ENCODE measurements at regions not wholly inside any gene's neighbourhood (a gene's known extent, or its start where the extent isn't known, plus 50 kb on each side); places are given as distances from the start of the nearest gene placed in this dataset.

DNA sequence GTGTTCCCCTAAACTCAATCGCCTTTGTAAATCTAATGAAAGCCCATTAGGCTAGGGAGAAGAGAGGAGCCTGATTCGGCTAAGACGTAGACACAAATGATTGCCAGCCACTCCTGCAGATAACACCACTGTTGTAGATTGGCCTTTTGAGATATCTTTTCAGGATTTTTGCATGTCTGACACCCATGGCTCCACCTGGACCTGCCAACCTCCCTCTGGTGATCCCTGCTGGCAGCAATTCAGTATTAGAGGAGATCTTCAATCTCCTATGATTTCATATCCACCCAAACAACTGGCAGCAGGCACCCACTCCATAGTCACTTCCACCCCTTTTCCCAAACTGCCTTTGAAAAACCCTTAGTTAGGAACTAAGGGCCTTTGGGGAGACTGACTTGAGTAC lies 191.9 kb upstream of the UBL3 start:
- Histone ChIP-seq H3K9me3 (ENCODE audit: control insufficient read depth in 1 of 2, insufficient read depth in 1 of 2, low read length in 2 of 2) (no peaks in the 10 kb centered on the region), H3K27me3 (ENCODE audit: control insufficient read depth in 1 of 2, insufficient read depth in 2 of 2, low read length in 2 of 2) (peaks cover 0 to 2% of the 10 kb centered on the region in 2 experiments), H3K27ac (ENCODE audit: low read depth in 1 of 2, low read length in 2 of 2) (no peak overlapping the region), H3K36me3 (ENCODE audit: insufficient read depth, low read length) (no peaks in the 10 kb centered on the region), H3K4me3 (ENCODE audit: low read length) (no peak overlapping the region), H3K4me1 (ENCODE audit: insufficient read depth, low read length) (peaks cover under 1% of the 10 kb centered on the region)
- DNase-seq (no peak), ATAC-seq (ENCODE audit: poor library complexity) (no peak)
- peaks cover 3% of the 10 kb centered on the region for H3K4me1 Mint-ChIP-seq (ENCODE audit: low read depth)
- H3K36me3 Mint-ChIP-seq (ENCODE audit: low read depth) = no peaks in the 10 kb centered on the region
- CTCF ChIA-PET = no interaction called here
- intact Hi-C loops (cut with DNase I, micrococcal nuclease) = no loop called here
- no peak overlapping the region for H3K4me3 Mint-ChIP-seq
- H3K27me3 Mint-ChIP-seq = peaks cover 9% of the 10 kb centered on the region
- TF ChIP-seq, protein P1, sequence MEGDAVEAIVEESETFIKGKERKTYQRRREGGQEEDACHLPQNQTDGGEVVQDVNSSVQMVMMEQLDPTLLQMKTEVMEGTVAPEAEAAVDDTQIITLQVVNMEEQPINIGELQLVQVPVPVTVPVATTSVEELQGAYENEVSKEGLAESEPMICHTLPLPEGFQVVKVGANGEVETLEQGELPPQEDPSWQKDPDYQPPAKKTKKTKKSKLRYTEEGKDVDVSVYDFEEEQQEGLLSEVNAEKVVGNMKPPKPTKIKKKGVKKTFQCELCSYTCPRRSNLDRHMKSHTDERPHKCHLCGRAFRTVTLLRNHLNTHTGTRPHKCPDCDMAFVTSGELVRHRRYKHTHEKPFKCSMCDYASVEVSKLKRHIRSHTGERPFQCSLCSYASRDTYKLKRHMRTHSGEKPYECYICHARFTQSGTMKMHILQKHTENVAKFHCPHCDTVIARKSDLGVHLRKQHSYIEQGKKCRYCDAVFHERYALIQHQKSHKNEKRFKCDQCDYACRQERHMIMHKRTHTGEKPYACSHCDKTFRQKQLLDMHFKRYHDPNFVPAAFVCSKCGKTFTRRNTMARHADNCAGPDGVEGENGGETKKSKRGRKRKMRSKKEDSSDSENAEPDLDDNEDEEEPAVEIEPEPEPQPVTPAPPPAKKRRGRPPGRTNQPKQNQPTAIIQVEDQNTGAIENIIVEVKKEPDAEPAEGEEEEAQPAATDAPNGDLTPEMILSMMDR (IDR thresholded peaks at IDR 0.05) = no peak
- POLR2A ChIA-PET = no interaction called here
- H3K9me3 Mint-ChIP-seq = no peaks in the 10 kb centered on the region
- no peak overlapping the region for H3K27ac Mint-ChIP-seq

DNA sequence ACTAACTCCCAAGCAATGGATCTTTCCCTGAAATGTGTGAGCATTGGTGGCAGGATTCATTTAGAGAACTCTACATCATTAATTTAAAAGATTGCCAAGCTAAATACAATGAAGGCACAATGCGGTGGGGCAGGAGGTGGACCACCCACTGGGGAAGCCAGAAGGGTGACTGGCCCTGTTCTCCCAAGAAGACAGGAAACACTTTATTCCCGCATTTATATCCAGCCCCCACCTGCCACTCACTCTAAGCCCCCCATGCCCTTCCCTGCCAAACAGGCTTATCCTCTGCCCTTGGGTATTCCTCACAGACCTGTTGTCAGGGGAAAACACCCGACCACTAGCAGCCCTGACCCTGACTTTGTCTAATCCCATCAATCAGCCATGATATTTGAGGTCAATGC lies 189.1 kb upstream of the UBL3 start:
- no peak overlapping the region for H3K27ac Mint-ChIP-seq
- no peak overlapping the region for H3K4me3 Mint-ChIP-seq
- H3K9me3 ChIP-seq (ENCODE audit: control insufficient read depth in 1 of 2, insufficient read depth in 1 of 2, low read length in 2 of 2) = no peaks in the 10 kb centered on the region
- no peak overlapping the region for H3K27ac ChIP-seq (ENCODE audit: low read depth in 1 of 2, low read length in 2 of 2)
- intact Hi-C loops (cut with DNase I, micrococcal nuclease) = loop anchor here in 1 of 2 experiments (5.0 kb wide), 1 partner anchor 102 kb away; no protein-coding TSS in a partner anchor
- DNase-seq (no peak), ATAC-seq (ENCODE audit: poor library complexity) (no peak)
- H3K36me3 ChIP-seq (ENCODE audit: insufficient read depth, low read length) = no peaks in the 10 kb centered on the region
- H3K27me3 ChIP-seq (ENCODE audit: control insufficient read depth in 1 of 2, insufficient read depth in 2 of 2, low read length in 2 of 2) = peaks cover 0 to 2% of the 10 kb centered on the region in 2 experiments
- TF ChIP-seq, protein P1 (IDR thresholded peaks at IDR 0.05) = no peak
- H3K4me1 Mint-ChIP-seq (ENCODE audit: low read depth) = no peaks in the 10 kb centered on the region
- no peak overlapping the region for H3K4me3 ChIP-seq (ENCODE audit: low read length)
- no peaks in the 10 kb centered on the region for H3K9me3 Mint-ChIP-seq
- ChIA-PET POLR2A (no interaction called here), CTCF (no interaction called here)
- H3K27me3 Mint-ChIP-seq = peaks cover 9% of the 10 kb centered on the region
- no peaks in the 10 kb centered on the region for H3K36me3 Mint-ChIP-seq (ENCODE audit: low read depth)
- no peaks in the 10 kb centered on the region for H3K4me1 ChIP-seq (ENCODE audit: insufficient read depth, low read length)

DNA sequence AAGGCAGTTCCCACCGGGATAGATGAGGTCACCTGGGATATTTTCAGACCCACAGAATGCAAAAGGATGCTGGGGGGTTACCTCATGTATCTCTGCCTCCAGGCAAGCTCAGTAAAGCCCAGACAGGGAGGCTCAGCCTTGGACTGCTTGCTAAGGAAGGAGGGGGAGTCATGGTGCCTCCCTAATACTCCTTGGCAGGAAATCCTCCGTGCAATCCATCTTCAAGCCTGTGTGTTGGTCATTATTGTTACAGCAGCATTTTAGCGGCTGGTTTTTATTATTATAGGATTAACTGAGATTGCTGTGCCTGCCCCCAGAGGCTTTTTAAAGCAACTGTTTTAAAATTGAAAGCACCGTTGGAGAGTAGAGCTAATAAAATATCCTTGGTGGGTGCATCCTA lies 188.5 kb upstream of the UBL3 start:
- no peak for DNase-seq

More for the DNA sequence above, 188.5 kb upstream of the UBL3 start:
- Histone ChIP-seq H3K9me3 (ENCODE audit: control insufficient read depth in 1 of 2, insufficient read depth in 1 of 2, low read length in 2 of 2) (no peaks in the 10 kb centered on the region), H3K27me3 (ENCODE audit: control insufficient read depth in 1 of 2, insufficient read depth in 2 of 2, low read length in 2 of 2) (peaks cover 0 to 2% of the 10 kb centered on the region in 2 experiments), H3K36me3 (ENCODE audit: insufficient read depth, low read length) (no peaks in the 10 kb centered on the region), H3K4me1 (ENCODE audit: insufficient read depth, low read length) (no peaks in the 10 kb centered on the region), H3K4me3 (ENCODE audit: low read length) (no peak overlapping the region), H3K27ac (ENCODE audit: low read depth in 1 of 2, low read length in 2 of 2) (no peak overlapping the region)
- CTCF ChIA-PET = no interaction called here
- H3K4me3 Mint-ChIP-seq = no peak overlapping the region
- TF ChIP-seq, protein P1 (IDR thresholded peaks at IDR 0.05) = no peak
- intact Hi-C loops (cut with DNase I, micrococcal nuclease) = loop anchor here in 1 of 2 experiments (5.0 kb wide), 1 partner anchor 102 kb away; no protein-coding TSS in a partner anchor
- no peak overlapping the region for H3K27ac Mint-ChIP-seq
- H3K27me3 Mint-ChIP-seq = peaks cover 9% of the 10 kb centered on the region
- ATAC-seq (ENCODE audit: poor library complexity) = no peak
- POLR2A ChIA-PET = interaction anchor here (0.8 kb wide), 1 partner anchor 103 kb away, joined by 4 read pairs; no protein-coding TSS in a partner anchor
- H3K4me1 Mint-ChIP-seq (ENCODE audit: low read depth) = no peaks in the 10 kb centered on the region
- no peaks in the 10 kb centered on the region for H3K9me3 Mint-ChIP-seq
- H3K36me3 Mint-ChIP-seq (ENCODE audit: low read depth) = no peaks in the 10 kb centered on the region
